ENCODE measurements at regions not wholly inside any gene's neighbourhood (a gene's known extent, or its start where the extent isn't known, plus 50 kb on each side); places are given as distances from the start of the nearest gene placed in this dataset.

GRCh38 chr13:47350334-47351124, 453.7 kb upstream of the HTR2A start:
- TF ChIP-seq EZH2 (IDR thresholded peaks at IDR 0.05; ENCODE audit: borderline replicate concordance, insufficient read depth, low read length, poor library complexity, severe bottlenecking) = no peak
- TF ChIP-seq CTCF (IDR thresholded peaks at IDR 0.05; ENCODE audit: poor library complexity, severe bottlenecking) = no peak
- no peak for TF ChIP-seq EP300 (conservative IDR thresholded peaks at IDR 0.05; ENCODE audit: poor library complexity, severe bottlenecking)
- TF ChIP-seq POLR2AphosphoS5 (IDR thresholded peaks at IDR 0.05) = no peak
- TF ChIP-seq REST (IDR thresholded peaks at IDR 0.05; ENCODE audit: borderline replicate concordance) = no peak
- TF ChIP-seq SMC3 (conservative IDR thresholded peaks at IDR 0.05; ENCODE audit: poor library complexity) = no peak
- TF ChIP-seq MXI1 (conservative IDR thresholded peaks at IDR 0.05; ENCODE audit: poor library complexity, severe bottlenecking) = no peak

All from neural cell (in vitro differentiated cells).